DND-41 (cell line): ENCODE measurements at regions not wholly inside any gene's neighbourhood (a gene's known extent, or its start where the extent isn't known, plus 50 kb on each side); places are given as distances from the start of the nearest gene placed in this dataset.

Experiments used
- EZH2 ChIP-seq: IDR thresholded peaks from 3 replicates; pipeline ENCODE4 v1.6.1; 2012; ENCODE audit warnings: borderline replicate concordance, low read depth, mild to moderate bottlenecking, moderate library complexity, low read length, inconsistent platforms; ENCODE audit not compliant: severe bottlenecking
- TF ChIP-seq, protein P1 (sequence below): IDR thresholded peaks from 2 replicates; pipeline ENCODE4 v1.5.1; 2012; ENCODE audit warnings: borderline replicate concordance, low read length, moderate library complexity, mild to moderate bottlenecking; ENCODE audit not compliant: poor library complexity, severe bottlenecking; ENCODE audit errors: extremely low read depth

DNA sequence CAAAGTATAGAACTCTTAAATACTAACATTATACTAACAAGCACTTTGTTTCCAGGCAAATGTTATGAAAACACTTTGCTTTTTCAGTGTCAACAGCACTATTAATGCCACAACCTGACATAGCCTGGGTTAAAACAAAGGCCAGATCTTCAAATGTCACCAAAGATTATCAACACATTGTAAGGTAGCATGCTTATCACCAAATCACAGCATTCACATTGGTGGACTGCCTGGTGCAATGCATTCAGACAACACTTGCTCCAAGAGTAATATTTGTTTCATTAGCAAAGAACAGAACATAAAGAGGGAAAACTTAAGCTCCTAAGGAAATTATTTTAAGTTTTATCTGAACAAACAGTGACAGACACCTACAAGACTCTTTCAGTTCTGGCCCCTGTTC is 1361.2 kb downstream of the CDH8 start:
- TF ChIP-seq, protein P1, sequence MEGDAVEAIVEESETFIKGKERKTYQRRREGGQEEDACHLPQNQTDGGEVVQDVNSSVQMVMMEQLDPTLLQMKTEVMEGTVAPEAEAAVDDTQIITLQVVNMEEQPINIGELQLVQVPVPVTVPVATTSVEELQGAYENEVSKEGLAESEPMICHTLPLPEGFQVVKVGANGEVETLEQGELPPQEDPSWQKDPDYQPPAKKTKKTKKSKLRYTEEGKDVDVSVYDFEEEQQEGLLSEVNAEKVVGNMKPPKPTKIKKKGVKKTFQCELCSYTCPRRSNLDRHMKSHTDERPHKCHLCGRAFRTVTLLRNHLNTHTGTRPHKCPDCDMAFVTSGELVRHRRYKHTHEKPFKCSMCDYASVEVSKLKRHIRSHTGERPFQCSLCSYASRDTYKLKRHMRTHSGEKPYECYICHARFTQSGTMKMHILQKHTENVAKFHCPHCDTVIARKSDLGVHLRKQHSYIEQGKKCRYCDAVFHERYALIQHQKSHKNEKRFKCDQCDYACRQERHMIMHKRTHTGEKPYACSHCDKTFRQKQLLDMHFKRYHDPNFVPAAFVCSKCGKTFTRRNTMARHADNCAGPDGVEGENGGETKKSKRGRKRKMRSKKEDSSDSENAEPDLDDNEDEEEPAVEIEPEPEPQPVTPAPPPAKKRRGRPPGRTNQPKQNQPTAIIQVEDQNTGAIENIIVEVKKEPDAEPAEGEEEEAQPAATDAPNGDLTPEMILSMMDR, result no peak
- no peak for TF ChIP-seq EZH2
